ENCODE measurements at regions not wholly inside any gene's neighbourhood (a gene's known extent, or its start where the extent isn't known, plus 50 kb on each side); places are given as distances from the start of the nearest gene placed in this dataset.

- H3K9me3 ChIP-seq (ENCODE audit: control insufficient read depth, low read length), result no peaks in the 10 kb centered on the region
- H3K4me1 ChIP-seq (ENCODE audit: control insufficient read depth, insufficient read depth, low read length), result peaks cover 3% of the 10 kb centered on the region
- peak overlapping the region; percentile 72 for H3K9ac ChIP-seq (ENCODE audit: low read length)
- H3K36me3 ChIP-seq (ENCODE audit: control insufficient read depth, insufficient read depth, low read length), result no peaks in the 10 kb centered on the region
- H3K27me3 ChIP-seq (ENCODE audit: control insufficient read depth, insufficient read depth, low read length), result no peaks in the 10 kb centered on the region
- H3K4me3 ChIP-seq (ENCODE audit: low read length), result peak overlapping the region; percentile 78
These were observed 66.6 kb downstream of the KCNRG start for GRCh38 chr13:50081679-50082425.

GRCh38 chr13:50082426-50083281 lies 67.4 kb downstream of the KCNRG start:
- peak overlapping the region; percentile 78 for H3K4me3 ChIP-seq (ENCODE audit: low read length)
- peak overlapping the region; percentile 72 for H3K9ac ChIP-seq (ENCODE audit: low read length)
- no peaks in the 10 kb centered on the region for H3K27me3 ChIP-seq (ENCODE audit: control insufficient read depth, insufficient read depth, low read length)
- no peaks in the 10 kb centered on the region for H3K9me3 ChIP-seq (ENCODE audit: control insufficient read depth, low read length)
- no peaks in the 10 kb centered on the region for H3K4me1 ChIP-seq (ENCODE audit: control insufficient read depth, insufficient read depth, low read length)
- H3K36me3 ChIP-seq (ENCODE audit: control insufficient read depth, insufficient read depth, low read length), result no peaks in the 10 kb centered on the region

DNA sequence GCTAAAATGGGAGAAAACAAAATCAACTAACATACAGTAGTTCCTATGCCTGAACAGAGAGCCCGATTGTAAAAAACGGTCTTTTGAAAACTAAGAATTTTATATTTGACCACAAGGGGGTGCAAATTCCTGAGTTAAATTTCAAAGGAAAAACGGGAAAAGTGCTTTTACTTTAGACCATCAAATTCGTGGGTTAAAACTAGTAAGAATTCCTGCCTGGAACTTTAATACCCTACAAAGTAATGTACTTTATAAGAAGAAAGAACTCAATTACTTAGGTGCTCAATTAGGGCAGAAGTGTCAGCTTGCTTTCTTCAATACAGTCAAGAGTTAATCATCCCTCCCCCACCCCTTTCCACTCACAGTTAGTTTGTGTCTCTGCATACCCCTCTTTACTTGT lies 69.8 kb downstream of the KCNRG start:
- H3K9ac ChIP-seq (ENCODE audit: low read length), result no peak overlapping the region
- H3K9me3 ChIP-seq (ENCODE audit: control insufficient read depth, low read length), result no peaks in the 10 kb centered on the region
- H3K27me3 ChIP-seq (ENCODE audit: control insufficient read depth, insufficient read depth, low read length), result no peaks in the 10 kb centered on the region
- H3K4me3 ChIP-seq (ENCODE audit: low read length), result no peak overlapping the region
- no peaks in the 10 kb centered on the region for H3K4me1 ChIP-seq (ENCODE audit: control insufficient read depth, insufficient read depth, low read length)
- H3K36me3 ChIP-seq (ENCODE audit: control insufficient read depth, insufficient read depth, low read length), result no peaks in the 10 kb centered on the region

DNA sequence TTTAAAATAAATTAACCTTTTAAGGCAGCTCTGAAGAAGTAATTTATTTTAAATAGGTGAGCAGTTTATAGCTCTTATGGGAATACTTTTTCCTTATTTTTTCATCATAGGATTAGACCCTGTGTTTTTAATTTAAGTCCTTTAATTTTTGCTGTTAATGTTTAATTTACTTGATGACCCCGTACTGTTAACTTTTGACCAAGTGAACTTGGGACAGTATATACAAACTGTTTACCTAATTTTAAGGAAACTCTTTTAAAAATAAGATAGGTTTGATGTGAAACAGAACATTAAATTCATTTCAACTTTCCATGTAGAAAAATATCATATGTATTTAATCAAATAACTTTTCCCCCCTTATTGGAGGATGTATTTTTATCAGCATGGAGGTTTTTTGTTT lies 74.4 kb downstream of the KCNRG start:
- Histone ChIP-seq H3K9ac (ENCODE audit: low read length) (no peak overlapping the region), H3K36me3 (ENCODE audit: control insufficient read depth, insufficient read depth, low read length) (no peaks in the 10 kb centered on the region), H3K27me3 (ENCODE audit: control insufficient read depth, insufficient read depth, low read length) (no peaks in the 10 kb centered on the region), H3K9me3 (ENCODE audit: control insufficient read depth, low read length) (no peaks in the 10 kb centered on the region), H3K4me1 (ENCODE audit: control insufficient read depth, insufficient read depth, low read length) (peaks cover 15% of the 10 kb centered on the region), H3K4me3 (ENCODE audit: low read length) (no peak overlapping the region)

DNA sequence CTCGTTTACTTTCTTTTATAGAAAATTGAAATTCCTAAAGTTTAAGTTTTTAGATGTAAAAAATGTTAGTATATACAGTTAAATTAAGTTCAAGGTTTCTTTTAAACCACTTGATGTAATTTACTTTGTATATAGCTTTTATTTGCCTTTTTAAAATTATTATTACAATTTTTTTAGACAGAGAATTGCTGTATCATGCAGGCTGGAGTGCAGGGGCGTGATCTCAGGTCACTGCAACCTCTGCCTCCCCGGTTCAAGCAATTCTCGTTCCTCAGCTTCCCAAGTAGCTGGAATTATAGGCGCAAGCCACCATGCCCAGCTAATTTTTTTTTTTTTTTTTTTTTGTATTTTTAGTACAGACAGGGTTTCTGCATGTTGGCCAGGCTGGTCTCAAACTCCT lies 75.0 kb downstream of the KCNRG start:
- Histone ChIP-seq H3K9me3 (ENCODE audit: control insufficient read depth, low read length) (no peaks in the 10 kb centered on the region), H3K4me3 (ENCODE audit: low read length) (no peak overlapping the region), H3K9ac (ENCODE audit: low read length) (no peak overlapping the region), H3K4me1 (ENCODE audit: control insufficient read depth, insufficient read depth, low read length) (peaks cover 15% of the 10 kb centered on the region), H3K36me3 (ENCODE audit: control insufficient read depth, insufficient read depth, low read length) (no peaks in the 10 kb centered on the region), H3K27me3 (ENCODE audit: control insufficient read depth, insufficient read depth, low read length) (no peaks in the 10 kb centered on the region)

GRCh38 chr13:50094615-50095293 lies 79.5 kb downstream of the KCNRG start:
- Histone ChIP-seq H3K4me1 (ENCODE audit: control insufficient read depth, insufficient read depth, low read length) (peaks cover 15% of the 10 kb centered on the region), H3K4me3 (ENCODE audit: low read length) (no peak overlapping the region), H3K9ac (ENCODE audit: low read length) (no peak overlapping the region), H3K36me3 (ENCODE audit: control insufficient read depth, insufficient read depth, low read length) (no peaks in the 10 kb centered on the region), H3K27me3 (ENCODE audit: control insufficient read depth, insufficient read depth, low read length) (no peaks in the 10 kb centered on the region), H3K9me3 (ENCODE audit: control insufficient read depth, low read length) (no peaks in the 10 kb centered on the region)

GRCh38 chr13:50098693-50099092 lies 83.4 kb downstream of the KCNRG start:
- Histone ChIP-seq H3K9ac (ENCODE audit: low read length) (no peak overlapping the region), H3K9me3 (ENCODE audit: control insufficient read depth, low read length) (no peaks in the 10 kb centered on the region), H3K36me3 (ENCODE audit: control insufficient read depth, insufficient read depth, low read length) (no peaks in the 10 kb centered on the region), H3K4me1 (ENCODE audit: control insufficient read depth, insufficient read depth, low read length) (no peaks in the 10 kb centered on the region), H3K27me3 (ENCODE audit: control insufficient read depth, insufficient read depth, low read length) (no peaks in the 10 kb centered on the region), H3K4me3 (ENCODE audit: low read length) (no peak overlapping the region)

DNA sequence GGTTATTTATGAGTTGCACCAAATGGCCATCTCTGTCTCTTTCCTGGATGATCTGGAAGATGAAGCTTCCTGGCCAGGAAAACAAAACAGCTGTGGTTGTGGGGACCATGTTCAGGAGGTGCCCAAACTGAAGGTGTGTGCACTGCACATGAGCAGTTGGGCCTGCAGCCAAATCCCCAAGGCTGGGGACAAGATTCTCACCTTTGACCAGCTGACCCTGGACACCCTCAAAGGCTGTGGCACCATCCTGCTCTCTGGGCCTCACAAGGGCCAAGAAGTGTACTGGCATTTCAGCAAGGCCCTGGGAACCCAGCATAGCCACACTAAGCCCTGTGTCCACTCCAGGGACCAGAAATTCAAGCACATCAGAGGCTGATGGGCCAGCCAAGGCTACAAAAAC lies 84.2 kb downstream of the KCNRG start:
- no peaks in the 10 kb centered on the region for H3K4me1 ChIP-seq (ENCODE audit: control insufficient read depth, insufficient read depth, low read length)
- no peak overlapping the region for H3K9ac ChIP-seq (ENCODE audit: low read length)
- H3K36me3 ChIP-seq (ENCODE audit: control insufficient read depth, insufficient read depth, low read length), result no peaks in the 10 kb centered on the region
- H3K4me3 ChIP-seq (ENCODE audit: low read length), result no peak overlapping the region
- no peaks in the 10 kb centered on the region for H3K27me3 ChIP-seq (ENCODE audit: control insufficient read depth, insufficient read depth, low read length)
- no peaks in the 10 kb centered on the region for H3K9me3 ChIP-seq (ENCODE audit: control insufficient read depth, low read length)

DNA sequence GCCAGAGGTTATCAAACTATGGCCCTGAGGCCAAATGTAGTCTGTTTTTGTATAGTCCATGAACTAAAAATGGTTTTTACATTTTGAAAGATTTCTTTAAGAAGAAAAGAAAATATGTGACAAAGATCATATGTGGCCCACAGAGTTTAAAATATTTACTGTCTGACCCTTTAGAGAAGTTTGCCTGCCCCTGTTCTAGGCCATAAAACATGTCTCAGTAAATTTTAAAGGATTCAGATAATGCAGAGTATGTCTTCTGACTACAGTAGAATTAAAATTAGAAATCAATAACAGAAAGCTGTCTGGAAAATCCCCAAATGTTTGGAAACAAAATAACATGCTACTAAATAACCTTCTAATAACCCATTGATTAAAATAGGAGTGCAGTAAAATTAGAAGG lies 86.3 kb downstream of the KCNRG start:
- Histone ChIP-seq H3K4me1 (ENCODE audit: control insufficient read depth, insufficient read depth, low read length) (no peaks in the 10 kb centered on the region), H3K9me3 (ENCODE audit: control insufficient read depth, low read length) (no peaks in the 10 kb centered on the region), H3K4me3 (ENCODE audit: low read length) (no peak overlapping the region), H3K36me3 (ENCODE audit: control insufficient read depth, insufficient read depth, low read length) (no peaks in the 10 kb centered on the region), H3K27me3 (ENCODE audit: control insufficient read depth, insufficient read depth, low read length) (no peaks in the 10 kb centered on the region), H3K9ac (ENCODE audit: low read length) (no peak overlapping the region)

DNA sequence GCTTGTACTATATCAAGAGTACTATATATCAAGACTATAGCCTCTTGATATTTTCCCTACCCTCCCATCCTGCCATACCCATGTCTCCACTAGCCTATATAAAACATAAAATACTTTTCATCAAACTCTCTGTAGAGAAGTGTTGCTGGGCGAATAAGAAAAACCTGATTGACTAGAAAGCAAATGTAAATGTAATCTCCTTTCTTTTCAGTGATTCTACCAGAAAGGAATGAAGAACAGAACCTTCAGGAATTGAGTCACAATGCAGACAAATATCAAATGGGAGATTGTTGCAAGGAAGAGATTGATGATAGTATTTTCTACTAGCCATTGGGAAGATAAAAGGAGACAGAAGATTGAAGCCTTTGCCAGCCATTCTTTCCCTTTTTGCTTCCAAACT lies 89.2 kb downstream of the KCNRG start:
- no peak overlapping the region for H3K9ac ChIP-seq (ENCODE audit: low read length)
- H3K9me3 ChIP-seq (ENCODE audit: control insufficient read depth, low read length), result no peaks in the 10 kb centered on the region
- no peaks in the 10 kb centered on the region for H3K36me3 ChIP-seq (ENCODE audit: control insufficient read depth, insufficient read depth, low read length)
- no peak overlapping the region for H3K4me3 ChIP-seq (ENCODE audit: low read length)
- H3K27me3 ChIP-seq (ENCODE audit: control insufficient read depth, insufficient read depth, low read length), result no peaks in the 10 kb centered on the region
- H3K4me1 ChIP-seq (ENCODE audit: control insufficient read depth, insufficient read depth, low read length), result no peaks in the 10 kb centered on the region

- no peaks in the 10 kb centered on the region for H3K27me3 ChIP-seq (ENCODE audit: control insufficient read depth, insufficient read depth, low read length)
- no peak overlapping the region for H3K9ac ChIP-seq (ENCODE audit: low read length)
- no peaks in the 10 kb centered on the region for H3K4me1 ChIP-seq (ENCODE audit: control insufficient read depth, insufficient read depth, low read length)
- H3K4me3 ChIP-seq (ENCODE audit: low read length), result no peak overlapping the region
- H3K36me3 ChIP-seq (ENCODE audit: control insufficient read depth, insufficient read depth, low read length), result no peaks in the 10 kb centered on the region
- H3K9me3 ChIP-seq (ENCODE audit: control insufficient read depth, low read length), result no peaks in the 10 kb centered on the region
These were observed 91.3 kb downstream of the KCNRG start for GRCh38 chr13:50106559-50106958.

GRCh38 chr13:50107205-50107604 lies 92.0 kb downstream of the KCNRG start:
- H3K27me3 ChIP-seq (ENCODE audit: control insufficient read depth, insufficient read depth, low read length), result no peaks in the 10 kb centered on the region
- H3K9ac ChIP-seq (ENCODE audit: low read length), result no peak overlapping the region
- no peak overlapping the region for H3K4me3 ChIP-seq (ENCODE audit: low read length)
- no peaks in the 10 kb centered on the region for H3K4me1 ChIP-seq (ENCODE audit: control insufficient read depth, insufficient read depth, low read length)
- H3K9me3 ChIP-seq (ENCODE audit: control insufficient read depth, low read length), result no peaks in the 10 kb centered on the region
- H3K36me3 ChIP-seq (ENCODE audit: control insufficient read depth, insufficient read depth, low read length), result no peaks in the 10 kb centered on the region
